Mammary epithelial cell (primary cell): ENCODE measurements at regions not wholly inside any gene's neighbourhood (a gene's known extent, or its start where the extent isn't known, plus 50 kb on each side); places are given as distances from the start of the nearest gene placed in this dataset.

Experiments used
- EZH2 ChIP-seq: IDR thresholded peaks from 2 replicates; pipeline ENCODE4 v1.6.1; 2012; ENCODE audit warnings: low read length, inconsistent platforms, borderline replicate concordance
- TF ChIP-seq, protein P1 (sequence below), 2 donors: IDR thresholded peaks in 1 of 2; conservative IDR thresholded peaks in 1 of 2; 2 replicates each; pipeline ENCODE4 v1.5.1; 2011 to 2012; ENCODE audit warnings: inconsistent platforms in 2 of 2, low read length in 2 of 2, mild to moderate bottlenecking in 2 of 2, control low read depth in 1 of 2, low read depth in 1 of 2; ENCODE audit not compliant: insufficient read depth in 1 of 2; ENCODE audit errors: extremely low read depth in 1 of 2

DNA sequence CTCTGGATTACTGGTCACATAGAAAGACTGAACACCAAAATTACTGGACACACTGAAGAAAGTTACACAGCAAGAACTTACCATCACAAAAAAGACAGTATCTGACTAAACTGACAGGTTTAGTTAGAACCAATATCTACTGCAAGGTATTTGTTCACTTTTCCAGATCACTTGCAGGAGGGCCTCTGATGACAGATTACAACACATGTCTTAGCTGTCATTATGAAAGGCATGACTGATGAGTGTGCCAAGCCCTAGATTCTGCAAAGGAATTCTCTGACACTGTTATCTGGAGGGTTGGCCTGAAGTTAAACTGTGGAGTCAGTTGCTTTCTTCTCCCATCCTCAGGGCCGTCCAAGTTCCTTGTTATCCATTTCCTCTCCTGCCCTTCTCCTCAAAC lies 242.7 kb downstream of the KIF20B start:
- TF ChIP-seq, protein P1, sequence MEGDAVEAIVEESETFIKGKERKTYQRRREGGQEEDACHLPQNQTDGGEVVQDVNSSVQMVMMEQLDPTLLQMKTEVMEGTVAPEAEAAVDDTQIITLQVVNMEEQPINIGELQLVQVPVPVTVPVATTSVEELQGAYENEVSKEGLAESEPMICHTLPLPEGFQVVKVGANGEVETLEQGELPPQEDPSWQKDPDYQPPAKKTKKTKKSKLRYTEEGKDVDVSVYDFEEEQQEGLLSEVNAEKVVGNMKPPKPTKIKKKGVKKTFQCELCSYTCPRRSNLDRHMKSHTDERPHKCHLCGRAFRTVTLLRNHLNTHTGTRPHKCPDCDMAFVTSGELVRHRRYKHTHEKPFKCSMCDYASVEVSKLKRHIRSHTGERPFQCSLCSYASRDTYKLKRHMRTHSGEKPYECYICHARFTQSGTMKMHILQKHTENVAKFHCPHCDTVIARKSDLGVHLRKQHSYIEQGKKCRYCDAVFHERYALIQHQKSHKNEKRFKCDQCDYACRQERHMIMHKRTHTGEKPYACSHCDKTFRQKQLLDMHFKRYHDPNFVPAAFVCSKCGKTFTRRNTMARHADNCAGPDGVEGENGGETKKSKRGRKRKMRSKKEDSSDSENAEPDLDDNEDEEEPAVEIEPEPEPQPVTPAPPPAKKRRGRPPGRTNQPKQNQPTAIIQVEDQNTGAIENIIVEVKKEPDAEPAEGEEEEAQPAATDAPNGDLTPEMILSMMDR (conservative IDR thresholded peaks at IDR 0.05 in 1 of 2, IDR thresholded peaks at IDR 0.05 in 1 of 2; ENCODE audit: extremely low read depth in 1 of 2, insufficient read depth in 1 of 2, low read depth in 1 of 2, low read length in 2 of 2): no peak
- TF ChIP-seq EZH2: no peak
